Activated naive CD4-positive, alpha-beta T cell treated with anti-CD3 and anti-CD28 coated beads, Interleukin-2, amount 50 U/mL, for 72 hours (primary cell): ENCODE measurements at regions not wholly inside any gene's neighbourhood (a gene's known extent, or its start where the extent isn't known, plus 50 kb on each side); places are given as distances from the start of the nearest gene placed in this dataset.
A peak's percentile ranks its signal among the peaks of the same experiment; 100 is the strongest.

Source experiments
- ATAC-seq, 2 donors: fragments of 150-1000 bp; cut with Tn5 transposase; 2 replicates each; pipeline ENCODE4 v1.10.0; 2021; ENCODE audit warnings: mild to moderate bottlenecking in 2 of 2, moderate library complexity in 2 of 2
- DNase-seq, 2 donors: peaks; one replicate each; pipeline ENCODE4 v3.0.0; 2021 to 2022; ENCODE audit warnings: low spot score in 2 of 2
- H3K27ac Mint-ChIP-seq, 2 donors: one replicate each; pipeline ENCODE4 v1.8.0; 2022; ENCODE audit warnings: mild to moderate bottlenecking in 2 of 2, mixed read lengths in 2 of 2
- H3K36me3 Mint-ChIP-seq, 2 donors: one replicate each; pipeline ENCODE4 v1.8.0; 2022; ENCODE audit warnings: mixed read lengths in 2 of 2
- H3K9me3 Mint-ChIP-seq, 2 donors: one replicate each; pipeline ENCODE4 v1.8.0; 2022; ENCODE audit warnings: mixed read lengths in 2 of 2

DNA sequence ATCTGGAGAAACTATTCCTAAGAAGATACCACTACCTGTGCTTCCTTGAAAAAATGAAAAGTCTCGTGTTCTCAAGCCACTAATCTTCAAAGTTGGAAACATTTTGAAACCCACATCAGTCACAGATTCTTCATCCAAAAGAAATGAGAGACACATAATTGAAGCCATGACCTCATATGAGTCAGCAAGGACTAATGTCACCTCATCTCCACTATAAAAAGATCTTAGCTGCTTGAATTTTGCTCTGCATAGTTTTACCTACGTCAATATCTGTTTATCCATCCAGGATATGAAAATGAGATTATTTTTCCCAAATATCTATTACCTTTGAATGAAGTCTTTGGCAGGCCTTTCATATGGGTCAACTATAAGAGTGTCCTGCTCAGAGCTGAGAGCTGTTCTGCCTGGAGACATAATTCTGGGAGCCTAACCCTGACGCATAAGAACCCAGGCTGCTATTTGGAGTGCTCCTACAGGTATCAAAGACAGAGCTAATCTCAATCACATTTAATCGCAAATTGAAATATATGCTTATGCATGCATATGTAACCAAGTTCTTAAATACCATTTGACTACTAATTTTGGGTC lies 312.5 kb upstream of the PKN2 start:
- DNase-seq = no peak
- no peak for ATAC-seq
- Mint-ChIP-seq H3K36me3 (no peaks in the 10 kb centered on the region), H3K9me3 (no peaks in the 10 kb centered on the region), H3K27ac (no peak overlapping the region)

DNA sequence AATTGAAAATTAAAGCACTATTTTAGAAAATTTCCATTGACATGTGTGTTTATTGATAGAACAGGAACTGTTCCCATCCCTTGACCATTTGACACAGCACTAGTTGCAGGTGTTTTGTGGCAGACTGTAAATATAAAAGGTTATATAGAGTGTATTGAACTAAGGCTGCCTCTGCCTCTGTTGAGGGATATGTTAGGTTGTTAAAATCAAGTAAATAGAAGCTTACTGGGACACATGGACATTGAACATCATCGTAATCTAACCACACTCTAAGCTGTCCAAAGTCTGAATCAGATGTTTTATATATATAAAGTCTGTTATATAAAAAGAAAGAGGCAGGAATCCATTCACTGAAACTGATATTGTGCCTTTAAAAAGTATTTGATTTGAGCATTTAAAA lies 308.1 kb upstream of the PKN2 start:
- no peak overlapping the region for H3K27ac Mint-ChIP-seq
- no peak for DNase-seq
- H3K36me3 Mint-ChIP-seq = no peaks in the 10 kb centered on the region
- H3K9me3 Mint-ChIP-seq = no peaks in the 10 kb centered on the region
- no peak for ATAC-seq

DNA sequence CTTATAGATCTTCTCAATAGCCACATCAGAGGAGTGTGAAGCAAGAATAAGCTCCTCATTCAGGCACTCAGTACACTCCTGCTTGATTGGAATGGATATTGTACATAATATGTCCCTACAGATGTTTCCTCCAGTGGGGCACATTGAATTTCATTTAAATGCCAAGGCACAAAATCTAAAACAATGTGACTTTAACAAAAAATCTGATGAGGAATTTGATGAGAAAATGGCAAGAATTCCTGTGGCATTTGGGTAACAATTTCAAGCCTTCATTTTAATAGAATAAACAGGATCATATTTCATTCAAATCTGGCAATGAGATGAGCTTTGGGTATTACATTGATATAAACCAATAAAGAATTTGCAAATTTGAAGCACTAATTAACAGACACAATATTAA lies 307.7 kb upstream of the PKN2 start:
- no peaks in the 10 kb centered on the region for H3K36me3 Mint-ChIP-seq
- DNase-seq (no peak), ATAC-seq (no peak)
- no peak overlapping the region for H3K27ac Mint-ChIP-seq
- no peaks in the 10 kb centered on the region for H3K9me3 Mint-ChIP-seq

DNA sequence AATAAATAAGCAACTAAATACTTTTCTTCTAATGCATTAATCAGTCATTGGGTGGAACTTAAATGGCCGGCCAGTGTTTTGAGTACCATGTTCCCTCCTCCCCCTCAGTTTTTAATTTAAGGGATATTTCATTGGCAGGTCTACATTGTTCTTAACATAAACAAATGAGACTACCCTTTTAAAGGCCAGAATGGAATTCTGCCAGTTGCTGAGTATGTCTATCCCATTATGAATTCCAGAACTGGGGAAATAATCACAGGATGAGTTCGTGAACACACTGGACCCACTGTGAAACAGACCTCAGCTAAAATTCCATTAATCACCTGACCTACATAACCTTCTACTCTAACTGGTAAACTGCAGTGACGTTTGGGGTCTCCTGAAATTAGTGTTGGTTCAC lies 305.5 kb upstream of the PKN2 start:
- no peaks in the 10 kb centered on the region for H3K36me3 Mint-ChIP-seq
- no peaks in the 10 kb centered on the region for H3K9me3 Mint-ChIP-seq
- no peak overlapping the region for H3K27ac Mint-ChIP-seq
- no peak for DNase-seq
- no peak for ATAC-seq

DNA sequence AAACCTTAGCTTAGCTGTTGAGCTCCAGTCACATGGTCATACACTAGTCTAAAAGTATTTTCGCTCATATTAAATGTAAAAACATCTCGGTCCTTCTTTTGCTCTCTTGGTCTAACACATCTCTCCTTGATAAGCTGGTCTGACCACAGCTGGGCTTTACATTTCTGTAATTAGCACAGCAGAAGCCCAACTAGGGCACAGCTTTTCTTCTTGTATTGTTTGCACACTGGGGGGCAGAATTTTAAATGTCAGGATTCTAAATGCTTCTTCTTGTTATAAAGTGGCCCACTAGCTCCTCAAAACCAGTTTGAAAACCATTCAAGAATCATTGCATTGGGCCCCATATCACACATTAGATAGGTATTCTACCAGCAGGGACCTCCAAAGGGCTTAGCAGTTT lies 289.1 kb upstream of the PKN2 start:
- ATAC-seq = no peak
- no peaks in the 10 kb centered on the region for H3K36me3 Mint-ChIP-seq
- H3K9me3 Mint-ChIP-seq = peaks cover 5 to 6% of the 10 kb centered on the region in 2 donors
- no peak overlapping the region for H3K27ac Mint-ChIP-seq
- no peak for DNase-seq

DNA sequence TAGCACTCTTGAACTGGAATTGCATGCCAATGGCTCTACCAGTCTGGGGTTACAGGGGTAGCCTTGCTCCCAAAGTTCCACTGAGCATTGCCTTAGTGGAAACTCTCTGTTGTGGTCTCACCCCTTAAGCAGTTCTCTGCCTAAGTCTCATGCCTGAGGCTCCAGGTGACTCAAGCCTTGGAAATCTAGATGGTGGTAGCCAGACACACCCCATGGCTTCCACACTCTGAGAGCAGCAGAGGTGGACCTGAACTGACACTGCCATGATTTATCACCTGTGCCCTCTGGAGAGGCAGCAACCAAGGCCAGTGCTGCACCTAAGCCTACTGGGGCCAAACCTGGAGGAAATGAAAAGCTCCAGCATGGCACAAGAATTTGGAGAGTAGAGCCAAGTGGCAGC lies 285.7 kb upstream of the PKN2 start:
- no peaks in the 10 kb centered on the region for H3K36me3 Mint-ChIP-seq
- H3K27ac Mint-ChIP-seq = no peak overlapping the region
- no peak for DNase-seq
- peaks cover 0 to 3% of the 10 kb centered on the region in 2 donors for H3K9me3 Mint-ChIP-seq
- no peak for ATAC-seq

DNA sequence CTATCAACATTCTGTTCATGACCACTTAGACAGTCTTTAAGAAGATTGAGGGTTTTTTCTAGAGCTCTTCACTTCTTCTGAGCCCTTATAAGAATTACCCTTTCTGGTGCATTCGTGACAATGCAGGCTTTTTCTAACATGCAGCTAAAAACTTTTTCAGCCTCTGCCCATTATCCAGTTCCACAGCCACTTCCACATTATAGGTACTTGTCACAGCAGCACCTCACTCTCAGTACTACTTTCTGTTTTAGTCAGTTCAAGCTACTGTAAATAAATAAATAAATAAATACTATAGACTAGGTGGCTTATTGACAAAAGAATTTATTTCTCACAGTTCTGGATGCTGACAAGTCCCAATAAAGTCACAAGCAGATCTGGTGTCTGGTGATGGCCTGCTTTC lies 284.4 kb upstream of the PKN2 start:
- H3K36me3 Mint-ChIP-seq = no peaks in the 10 kb centered on the region
- DNase-seq = no peak
- H3K27ac Mint-ChIP-seq = no peak overlapping the region
- no peak for ATAC-seq
- H3K9me3 Mint-ChIP-seq = peaks cover 0 to 3% of the 10 kb centered on the region in 2 donors

DNA sequence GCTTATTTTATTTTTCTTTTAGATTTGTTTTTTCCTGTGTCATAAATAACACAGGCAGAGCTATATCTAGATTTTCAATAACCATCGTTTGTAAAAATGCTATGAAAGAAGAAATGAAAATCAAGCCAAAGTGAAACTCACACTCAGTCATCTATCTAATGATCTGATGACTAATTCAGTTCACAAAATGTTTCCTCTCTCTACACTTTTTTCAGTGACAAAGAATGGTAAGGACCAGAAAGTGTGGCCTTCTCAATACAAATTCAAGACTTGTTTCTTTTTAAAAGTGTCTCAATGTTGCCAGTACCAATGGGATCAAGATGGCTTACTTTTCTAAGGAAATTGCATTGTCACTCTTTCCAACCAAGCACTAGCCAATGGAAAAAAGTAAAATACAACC lies 282.8 kb upstream of the PKN2 start:
- Mint-ChIP-seq H3K27ac (no peak overlapping the region), H3K9me3 (peaks cover 0 to 3% of the 10 kb centered on the region in 2 donors), H3K36me3 (no peaks in the 10 kb centered on the region)
- ATAC-seq = peak in 1 of 2 donors; percentile 85
- no peak for DNase-seq

DNA sequence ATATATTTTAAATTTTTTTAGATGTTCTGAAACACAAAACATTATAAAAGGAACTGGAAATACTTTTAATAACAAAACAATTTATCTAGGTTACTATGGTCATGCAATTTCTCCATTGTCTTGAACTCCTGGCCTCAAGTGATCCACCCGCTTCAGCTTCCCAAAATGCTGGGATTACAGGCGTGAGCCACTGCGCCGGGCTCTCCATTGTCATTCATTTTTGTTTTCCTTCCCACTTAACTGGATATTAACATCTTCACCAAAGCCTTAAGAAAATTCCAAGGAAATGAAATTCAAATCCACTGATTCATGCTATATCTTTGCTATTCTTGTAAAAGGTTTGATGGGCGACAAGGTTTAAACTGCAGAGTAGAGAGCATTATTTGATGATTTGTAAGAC lies 279.5 kb upstream of the PKN2 start:
- Mint-ChIP-seq H3K9me3 (peaks cover under 1 to 5% of the 10 kb centered on the region in 2 donors), H3K27ac (no peak overlapping the region), H3K36me3 (no peaks in the 10 kb centered on the region)
- DNase-seq (no peak), ATAC-seq (no peak)

DNA sequence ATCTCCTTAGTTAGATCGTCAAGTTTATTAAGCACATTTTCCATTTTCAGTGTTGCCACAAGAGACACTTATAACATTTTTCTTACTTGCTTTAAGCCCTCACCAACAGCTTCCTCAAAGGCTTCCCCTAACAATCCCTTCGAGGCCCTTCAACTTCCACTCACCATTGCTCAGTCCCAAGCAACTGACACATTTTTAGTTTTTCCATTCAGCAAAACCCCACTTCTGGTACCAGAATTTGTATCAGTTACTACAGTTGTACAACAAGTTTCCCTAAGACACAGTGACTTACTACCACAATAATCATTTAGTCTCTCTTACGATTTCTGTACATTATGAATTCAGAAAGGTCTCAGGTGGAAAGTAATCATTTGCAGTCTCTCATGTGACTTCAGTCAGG lies 276.8 kb upstream of the PKN2 start:
- H3K27ac Mint-ChIP-seq = no peak overlapping the region
- no peaks in the 10 kb centered on the region for H3K36me3 Mint-ChIP-seq
- DNase-seq (no peak), ATAC-seq (no peak)
- H3K9me3 Mint-ChIP-seq = peaks cover 0 to 5% of the 10 kb centered on the region in 2 donors

DNA sequence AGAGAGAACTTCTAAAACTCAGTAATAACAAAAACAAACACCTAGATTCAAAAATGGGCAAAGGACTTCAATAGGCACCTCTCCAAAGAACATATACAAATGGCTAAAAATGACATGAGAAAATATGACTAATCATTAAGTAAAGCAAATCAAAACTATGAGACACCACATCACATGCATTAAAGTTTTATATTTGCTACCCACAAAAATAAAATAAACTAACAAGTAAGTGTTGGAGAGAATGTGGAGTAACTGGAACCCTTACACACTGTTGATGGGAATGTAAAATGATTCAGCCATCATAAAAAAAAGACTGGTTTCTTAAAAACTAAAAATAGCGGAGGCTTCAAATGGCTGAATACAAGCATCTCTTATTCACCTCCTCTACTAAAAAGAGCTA lies 262.1 kb upstream of the PKN2 start:
- peaks cover 0 to 7% of the 10 kb centered on the region in 2 donors for H3K36me3 Mint-ChIP-seq
- peaks cover 34 to 39% of the 10 kb centered on the region in 2 donors for H3K9me3 Mint-ChIP-seq
- H3K27ac Mint-ChIP-seq = no peak overlapping the region
- ATAC-seq = no peak
- no peak for DNase-seq

DNA sequence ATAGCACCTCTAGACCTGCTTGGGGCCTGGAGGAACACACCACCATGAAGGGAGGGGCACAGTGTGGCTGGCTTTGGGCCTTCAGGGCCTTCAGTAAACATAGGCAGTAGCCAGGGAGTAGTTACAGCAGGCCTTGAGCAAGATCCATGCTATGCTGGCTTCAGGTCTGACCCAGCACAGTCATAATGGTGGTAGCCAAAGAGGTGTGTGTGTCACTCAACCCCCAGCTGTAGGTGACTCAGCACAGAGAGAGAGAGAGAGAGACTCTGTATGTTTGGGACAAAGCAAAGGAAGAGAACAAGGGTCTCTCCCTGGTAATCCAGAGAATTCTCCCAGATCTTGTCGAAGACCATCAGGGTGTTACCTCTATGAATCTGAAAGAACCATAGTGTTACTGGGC lies 250.5 kb upstream of the PKN2 start:
- Mint-ChIP-seq H3K27ac (no peak overlapping the region), H3K9me3 (peaks cover 12 to 21% of the 10 kb centered on the region in 2 donors), H3K36me3 (no peaks in the 10 kb centered on the region)
- ATAC-seq = peak in 1 of 2 donors; percentile 16
- DNase-seq = no peak

DNA sequence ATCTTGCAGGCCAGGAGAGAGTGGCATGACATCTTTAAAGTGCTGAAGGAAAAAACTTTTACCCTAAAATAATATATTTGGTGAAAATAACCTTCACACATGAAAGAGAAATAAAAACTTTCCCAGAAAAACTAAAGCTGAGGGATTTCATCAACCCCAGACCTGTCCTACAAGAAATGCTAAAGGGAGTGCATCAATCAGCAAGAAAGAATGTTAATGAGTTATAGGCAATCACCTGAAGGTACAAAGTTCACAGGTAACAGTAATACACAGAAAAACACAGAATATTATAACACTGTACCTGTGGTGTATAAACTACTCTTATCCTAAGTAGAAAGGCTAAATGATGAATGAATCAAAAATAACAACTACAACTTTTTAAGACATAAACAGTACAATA lies 249.2 kb upstream of the PKN2 start:
- peaks cover 12 to 26% of the 10 kb centered on the region in 2 donors for H3K9me3 Mint-ChIP-seq
- ATAC-seq = no peak
- H3K27ac Mint-ChIP-seq = no peak overlapping the region
- no peak for DNase-seq
- no peaks in the 10 kb centered on the region for H3K36me3 Mint-ChIP-seq

DNA sequence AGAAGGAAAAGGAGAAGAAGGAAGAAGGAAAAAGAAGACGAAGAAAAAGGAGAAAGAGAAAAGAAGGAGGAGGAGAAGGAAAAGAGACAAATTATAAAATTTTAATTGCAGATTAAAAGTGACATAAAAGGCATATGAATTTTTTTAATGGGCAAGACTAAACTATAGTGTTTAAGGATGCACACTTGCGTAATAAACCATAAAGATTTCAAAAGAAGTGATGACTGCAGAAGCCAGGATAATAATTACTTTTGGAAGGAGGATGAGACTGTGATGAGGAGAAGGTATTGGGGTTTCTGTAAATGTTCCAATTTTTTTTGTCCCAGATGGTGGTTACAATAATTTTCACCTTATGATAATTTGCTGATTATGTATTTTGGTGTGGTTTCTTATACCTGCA lies 243.1 kb upstream of the PKN2 start:
- Mint-ChIP-seq H3K27ac (no peak overlapping the region), H3K36me3 (no peaks in the 10 kb centered on the region), H3K9me3 (peaks cover 11 to 13% of the 10 kb centered on the region in 2 donors)
- ATAC-seq = no peak
- DNase-seq = no peak

DNA sequence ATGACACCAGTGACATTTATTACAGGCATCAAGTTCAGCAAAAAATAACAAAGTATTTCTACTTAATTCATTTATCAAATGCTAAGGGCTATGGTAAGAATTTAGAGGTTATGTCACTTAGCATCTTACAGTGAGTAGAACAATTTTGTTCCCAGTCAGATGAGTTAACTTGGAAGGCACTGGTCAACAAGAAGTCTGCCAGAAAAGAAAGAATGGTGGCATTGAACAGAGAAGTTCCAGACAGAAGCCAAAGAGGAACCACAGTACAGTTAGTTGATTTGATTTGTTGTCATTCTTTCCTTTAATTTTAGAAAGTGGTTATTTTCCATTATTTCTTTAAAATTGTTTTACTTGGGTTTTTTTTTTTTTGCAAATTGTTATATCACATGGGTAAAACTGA lies 232.2 kb upstream of the PKN2 start:
- ATAC-seq = no peak
- DNase-seq = no peak
- peaks cover 0 to 5% of the 10 kb centered on the region in 2 donors for H3K9me3 Mint-ChIP-seq
- no peaks in the 10 kb centered on the region for H3K36me3 Mint-ChIP-seq
- no peak overlapping the region for H3K27ac Mint-ChIP-seq

DNA sequence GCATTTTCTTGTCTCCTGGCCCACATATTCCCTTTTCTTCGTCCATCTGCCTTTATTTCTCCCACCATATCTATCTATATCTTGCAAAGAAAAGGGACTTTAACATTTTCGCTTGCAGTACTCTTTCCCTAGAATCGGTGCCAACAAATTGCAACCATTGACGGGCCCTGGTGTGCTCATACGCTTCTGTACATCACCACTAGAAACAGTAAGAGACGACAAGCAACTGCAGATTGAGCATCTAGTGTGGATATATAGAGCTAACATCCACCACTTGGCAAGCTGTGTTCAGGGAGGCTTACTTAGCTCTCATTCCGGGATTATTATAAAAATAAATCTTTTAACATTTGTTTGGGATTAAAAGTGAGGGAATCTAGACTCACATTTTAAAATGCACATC lies 230.8 kb upstream of the PKN2 start:
- ATAC-seq (no peak), DNase-seq (no peak)
- H3K9me3 Mint-ChIP-seq = peaks cover 0 to 5% of the 10 kb centered on the region in 2 donors
- H3K36me3 Mint-ChIP-seq = no peaks in the 10 kb centered on the region
- H3K27ac Mint-ChIP-seq = no peak overlapping the region

DNA sequence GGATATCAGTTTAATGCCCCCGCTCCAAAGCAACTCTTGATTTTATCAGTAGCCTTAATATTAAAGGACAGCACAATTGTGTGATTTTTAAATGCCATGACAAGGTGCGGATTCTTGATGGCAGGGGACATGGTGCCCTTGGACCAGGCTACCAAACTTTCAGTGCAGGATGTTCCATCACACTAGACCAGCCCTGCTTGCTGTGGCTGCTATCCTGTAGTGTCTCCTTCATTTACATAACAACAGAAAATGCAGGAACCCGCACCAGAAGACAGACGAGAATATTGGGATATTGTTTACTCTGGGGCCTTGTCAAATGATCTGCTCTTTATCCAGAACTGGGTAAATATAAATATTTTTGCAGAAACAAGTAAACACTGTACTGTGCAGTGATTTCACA lies 229.3 kb upstream of the PKN2 start:
- Mint-ChIP-seq H3K27ac (no peak overlapping the region), H3K36me3 (no peaks in the 10 kb centered on the region), H3K9me3 (peaks cover 0 to 1% of the 10 kb centered on the region in 2 donors)
- ATAC-seq (no peak), DNase-seq (no peak)

DNA sequence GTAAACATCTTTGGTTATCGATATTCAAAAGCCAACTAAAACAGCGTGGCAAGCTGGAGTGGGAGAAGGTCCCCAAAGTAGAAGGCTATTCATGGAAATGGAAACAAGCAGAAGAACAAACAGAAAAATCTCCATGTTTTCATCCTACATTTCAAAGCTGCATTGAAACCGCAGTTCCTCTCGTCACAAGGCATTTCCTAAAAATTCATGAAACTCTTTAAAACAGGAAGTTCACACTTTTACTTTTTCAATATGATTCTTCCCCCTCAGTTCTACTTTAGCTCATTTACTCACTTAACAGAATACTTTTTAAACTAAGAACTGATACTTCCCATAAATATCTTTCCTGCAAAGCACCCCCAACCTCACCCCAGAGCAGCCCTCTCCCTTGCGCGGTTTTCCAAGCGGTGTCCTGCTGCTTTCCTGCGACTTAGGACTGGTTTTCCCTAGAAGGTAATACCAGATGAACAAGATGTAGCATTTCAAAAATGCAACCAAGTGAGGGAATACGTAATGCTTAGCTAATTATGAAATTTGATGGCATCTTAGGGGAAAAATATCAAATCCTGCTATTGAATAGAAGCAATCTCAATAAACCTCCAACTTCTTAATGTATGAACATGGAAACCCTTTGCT lies 228.3 kb upstream of the PKN2 start:
- ATAC-seq (no peak), DNase-seq (no peak)
- Mint-ChIP-seq H3K27ac (no peak overlapping the region), H3K36me3 (no peaks in the 10 kb centered on the region), H3K9me3 (no peaks in the 10 kb centered on the region)
